WTC11 (cell line): ENCODE measurements at regions not wholly inside any gene's neighbourhood (a gene's known extent, or its start where the extent isn't known, plus 50 kb on each side); places are given as distances from the start of the nearest gene placed in this dataset.

Experiments
- ATAC-seq: fragments of 200-7000 bp; cut with Tn5 transposase; 2 replicates; pipeline ENCODE4 v1.10.0; 2021; ENCODE audit warnings: mild to moderate bottlenecking, moderate library complexity
- CTCF ChIA-PET: fragments of 300-600 bp; sonication (Branson Sonifier 250); formaldehyde crosslinking; loops from one replicate; lab custom pipeline; 2021; ENCODE audit warnings: antibody characterized with exemption; lab: Charles Lee
- POLR2A ChIA-PET: fragments of 350-600 bp; sonication (Branson Sonifier 250); formaldehyde crosslinking; loops from one replicate; lab custom pipeline; 2021; ENCODE audit warnings: antibody characterized with exemption; lab: Charles Lee
- DNase-seq: peaks from one replicate; pipeline ENCODE4 v3.0.0; 2021; ENCODE audit warnings: low spot score
- H3K27ac Mint-ChIP-seq: 2 replicates; pipeline ENCODE4 v1.8.0; 2021; ENCODE audit warnings: mixed read lengths
- H3K27me3 Mint-ChIP-seq: 2 replicates; pipeline ENCODE4 v1.8.0; 2021; ENCODE audit warnings: low read depth, mild to moderate bottlenecking, moderate library complexity, mixed read lengths
- H3K36me3 Mint-ChIP-seq: 2 replicates; pipeline ENCODE4 v1.8.0; 2021; ENCODE audit warnings: mixed read lengths
- H3K4me1 Mint-ChIP-seq: 2 replicates; pipeline ENCODE4 v1.8.0; 2022; ENCODE audit warnings: mixed read lengths
- H3K4me3 Mint-ChIP-seq: 2 replicates; pipeline ENCODE4 v1.8.0; 2021; ENCODE audit warnings: mild to moderate bottlenecking, moderate library complexity, mixed read lengths
- H3K9me3 Mint-ChIP-seq: 2 replicates; pipeline ENCODE4 v1.8.0; 2021; ENCODE audit warnings: mixed read lengths
- EMX1 ChIP-seq: fragments of 250-450 bp; sonication (Bioruptor Pico); IDR thresholded peaks from 2 replicates; pipeline ENCODE4 v1.8.0; 2021; ENCODE audit warnings: mild to moderate bottlenecking
- ESRRA ChIP-seq: sonication (generic); formaldehyde crosslinking; IDR thresholded peaks from 2 replicates; pipeline ENCODE4 v1.8.1; 2022; ENCODE audit warnings: mild to moderate bottlenecking, missing genetic modification reagents, borderline replicate concordance
- FOXJ3 ChIP-seq: sonication (generic); formaldehyde crosslinking; IDR thresholded peaks from 2 replicates; pipeline ENCODE4 v1.9.0; 2021; ENCODE audit warnings: missing genetic modification reagents, mild to moderate bottlenecking, borderline replicate concordance
- GTF2I ChIP-seq: fragments of 250-450 bp; sonication (Bioruptor Pico); conservative IDR thresholded peaks from 2 replicates; pipeline ENCODE4 v1.4.0; 2021; ENCODE audit warnings: mild to moderate bottlenecking
- NFYB ChIP-seq: sonication (generic); formaldehyde crosslinking; conservative IDR thresholded peaks from 2 replicates; pipeline ENCODE4 v1.8.0; 2022; ENCODE audit warnings: low read depth, missing genetic modification reagents
- RELA ChIP-seq: sonication (generic); formaldehyde crosslinking; IDR thresholded peaks from 2 replicates; pipeline ENCODE4 v1.8.1; 2022; ENCODE audit warnings: missing genetic modification reagents, mild to moderate bottlenecking, borderline replicate concordance
- SMAD4 ChIP-seq: sonication (generic); formaldehyde crosslinking; IDR thresholded peaks from 2 replicates; pipeline ENCODE4 v1.8.0; 2022; ENCODE audit warnings: mild to moderate bottlenecking, missing genetic modification reagents
- TEAD4 ChIP-seq: sonication (generic); formaldehyde crosslinking; IDR thresholded peaks from 2 replicates; pipeline ENCODE4 v1.8.0; 2022; ENCODE audit warnings: mild to moderate bottlenecking, missing genetic modification reagents
- ZNF317 ChIP-seq: sonication (generic); formaldehyde crosslinking; IDR thresholded peaks from 2 replicates; pipeline ENCODE4 v1.8.1; 2023; ENCODE audit warnings: low read depth, mild to moderate bottlenecking, moderate library complexity, missing genetic modification reagents, borderline replicate concordance
- ZNF416 ChIP-seq: fragments of 250-450 bp; sonication (Bioruptor Pico); IDR thresholded peaks from 2 replicates; pipeline ENCODE4 v1.9.0; 2021; ENCODE audit warnings: mild to moderate bottlenecking, inconsistent platforms
- TF ChIP-seq, protein P1 (sequence below): sonication (generic); formaldehyde crosslinking; IDR thresholded peaks from 2 replicates; pipeline ENCODE4 v1.8.0; 2023; ENCODE audit warnings: missing genetic modification reagents, mild to moderate bottlenecking, borderline replicate concordance
- TF ChIP-seq, protein P2 (sequence below): fragments of 250-450 bp; sonication (Bioruptor Pico); IDR thresholded peaks from 2 replicates; pipeline ENCODE4 v1.9.0; 2021; ENCODE audit warnings: mild to moderate bottlenecking
- TF ChIP-seq, protein P3 (sequence below): fragments of 250-450 bp; sonication (Bioruptor Pico); conservative IDR thresholded peaks from 2 replicates; pipeline ENCODE4 v1.9.0; 2021; ENCODE audit warnings: mild to moderate bottlenecking
- TF ChIP-seq, protein P4 (sequence below): sonication (generic); formaldehyde crosslinking; conservative IDR thresholded peaks from 2 replicates; pipeline ENCODE4 v1.8.1; 2022; ENCODE audit warnings: mild to moderate bottlenecking, missing genetic modification reagents
- TF ChIP-seq, protein P5 (sequence below): fragments of 250-450 bp; sonication (Bioruptor Pico); IDR thresholded peaks from 2 replicates; pipeline ENCODE4 v1.9.0; 2021; ENCODE audit warnings: mild to moderate bottlenecking
- TF ChIP-seq, protein P6 (sequence below): sonication (generic); formaldehyde crosslinking; IDR thresholded peaks from 2 replicates; pipeline ENCODE4 v1.8.1; 2023; ENCODE audit warnings: mild to moderate bottlenecking, missing genetic modification reagents, moderate library complexity
- TF ChIP-seq, protein P7 (sequence below): sonication (generic); formaldehyde crosslinking; IDR thresholded peaks from 2 replicates; pipeline ENCODE4 v1.8.1; 2022; ENCODE audit warnings: mild to moderate bottlenecking, moderate library complexity, missing genetic modification reagents
- TF ChIP-seq, protein P8 (sequence below): sonication (generic); formaldehyde crosslinking; IDR thresholded peaks from 2 replicates; pipeline ENCODE4 v1.8.1; 2023; ENCODE audit warnings: mild to moderate bottlenecking, missing genetic modification reagents, moderate library complexity
- TF ChIP-seq, protein P9 (sequence below): sonication (generic); formaldehyde crosslinking; IDR thresholded peaks from 2 replicates; pipeline ENCODE4 v1.8.0; 2022; ENCODE audit warnings: mild to moderate bottlenecking, missing genetic modification reagents

DNA sequence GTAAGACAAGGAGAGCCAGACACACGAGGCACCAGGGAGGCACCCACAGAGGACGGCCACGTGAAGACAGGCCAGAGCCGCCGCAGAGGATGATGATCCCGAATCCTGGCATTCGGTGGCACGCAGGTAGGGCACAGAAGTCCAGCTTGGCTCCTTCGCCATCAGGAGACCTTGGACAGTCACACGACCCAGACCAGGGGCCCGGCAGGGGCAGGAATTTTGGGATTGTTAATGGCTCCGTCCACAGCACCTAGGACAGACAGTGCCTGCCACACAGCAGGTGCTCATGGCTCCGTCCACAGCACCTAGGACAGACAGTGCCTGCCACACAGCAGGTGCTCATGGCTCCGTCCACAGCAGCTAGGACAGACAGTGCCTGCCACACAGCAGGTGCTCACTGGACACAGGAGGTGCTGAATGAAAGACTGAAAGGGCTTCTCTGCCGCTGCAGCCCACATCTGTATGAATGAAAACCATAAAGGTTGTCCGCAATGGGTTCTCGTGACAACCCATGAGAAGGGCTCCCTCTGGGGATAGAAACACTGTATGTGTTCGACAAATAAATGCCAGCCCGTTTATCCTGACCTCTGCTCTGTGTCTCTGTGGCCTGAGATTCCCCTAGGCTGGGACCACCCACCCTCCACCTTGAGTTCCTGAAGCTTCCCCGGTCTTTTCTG, 341.6 kb downstream of the CTTN start (continued):
- TF ChIP-seq, protein P1, sequence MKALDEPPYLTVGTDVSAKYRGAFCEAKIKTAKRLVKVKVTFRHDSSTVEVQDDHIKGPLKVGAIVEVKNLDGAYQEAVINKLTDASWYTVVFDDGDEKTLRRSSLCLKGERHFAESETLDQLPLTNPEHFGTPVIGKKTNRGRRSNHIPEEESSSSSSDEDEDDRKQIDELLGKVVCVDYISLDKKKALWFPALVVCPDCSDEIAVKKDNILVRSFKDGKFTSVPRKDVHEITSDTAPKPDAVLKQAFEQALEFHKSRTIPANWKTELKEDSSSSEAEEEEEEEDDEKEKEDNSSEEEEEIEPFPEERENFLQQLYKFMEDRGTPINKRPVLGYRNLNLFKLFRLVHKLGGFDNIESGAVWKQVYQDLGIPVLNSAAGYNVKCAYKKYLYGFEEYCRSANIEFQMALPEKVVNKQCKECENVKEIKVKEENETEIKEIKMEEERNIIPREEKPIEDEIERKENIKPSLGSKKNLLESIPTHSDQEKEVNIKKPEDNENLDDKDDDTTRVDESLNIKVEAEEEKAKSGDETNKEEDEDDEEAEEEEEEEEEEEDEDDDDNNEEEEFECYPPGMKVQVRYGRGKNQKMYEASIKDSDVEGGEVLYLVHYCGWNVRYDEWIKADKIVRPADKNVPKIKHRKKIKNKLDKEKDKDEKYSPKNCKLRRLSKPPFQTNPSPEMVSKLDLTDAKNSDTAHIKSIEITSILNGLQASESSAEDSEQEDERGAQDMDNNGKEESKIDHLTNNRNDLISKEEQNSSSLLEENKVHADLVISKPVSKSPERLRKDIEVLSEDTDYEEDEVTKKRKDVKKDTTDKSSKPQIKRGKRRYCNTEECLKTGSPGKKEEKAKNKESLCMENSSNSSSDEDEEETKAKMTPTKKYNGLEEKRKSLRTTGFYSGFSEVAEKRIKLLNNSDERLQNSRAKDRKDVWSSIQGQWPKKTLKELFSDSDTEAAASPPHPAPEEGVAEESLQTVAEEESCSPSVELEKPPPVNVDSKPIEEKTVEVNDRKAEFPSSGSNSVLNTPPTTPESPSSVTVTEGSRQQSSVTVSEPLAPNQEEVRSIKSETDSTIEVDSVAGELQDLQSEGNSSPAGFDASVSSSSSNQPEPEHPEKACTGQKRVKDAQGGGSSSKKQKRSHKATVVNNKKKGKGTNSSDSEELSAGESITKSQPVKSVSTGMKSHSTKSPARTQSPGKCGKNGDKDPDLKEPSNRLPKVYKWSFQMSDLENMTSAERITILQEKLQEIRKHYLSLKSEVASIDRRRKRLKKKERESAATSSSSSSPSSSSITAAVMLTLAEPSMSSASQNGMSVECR: no peak
- TF ChIP-seq, protein P2, sequence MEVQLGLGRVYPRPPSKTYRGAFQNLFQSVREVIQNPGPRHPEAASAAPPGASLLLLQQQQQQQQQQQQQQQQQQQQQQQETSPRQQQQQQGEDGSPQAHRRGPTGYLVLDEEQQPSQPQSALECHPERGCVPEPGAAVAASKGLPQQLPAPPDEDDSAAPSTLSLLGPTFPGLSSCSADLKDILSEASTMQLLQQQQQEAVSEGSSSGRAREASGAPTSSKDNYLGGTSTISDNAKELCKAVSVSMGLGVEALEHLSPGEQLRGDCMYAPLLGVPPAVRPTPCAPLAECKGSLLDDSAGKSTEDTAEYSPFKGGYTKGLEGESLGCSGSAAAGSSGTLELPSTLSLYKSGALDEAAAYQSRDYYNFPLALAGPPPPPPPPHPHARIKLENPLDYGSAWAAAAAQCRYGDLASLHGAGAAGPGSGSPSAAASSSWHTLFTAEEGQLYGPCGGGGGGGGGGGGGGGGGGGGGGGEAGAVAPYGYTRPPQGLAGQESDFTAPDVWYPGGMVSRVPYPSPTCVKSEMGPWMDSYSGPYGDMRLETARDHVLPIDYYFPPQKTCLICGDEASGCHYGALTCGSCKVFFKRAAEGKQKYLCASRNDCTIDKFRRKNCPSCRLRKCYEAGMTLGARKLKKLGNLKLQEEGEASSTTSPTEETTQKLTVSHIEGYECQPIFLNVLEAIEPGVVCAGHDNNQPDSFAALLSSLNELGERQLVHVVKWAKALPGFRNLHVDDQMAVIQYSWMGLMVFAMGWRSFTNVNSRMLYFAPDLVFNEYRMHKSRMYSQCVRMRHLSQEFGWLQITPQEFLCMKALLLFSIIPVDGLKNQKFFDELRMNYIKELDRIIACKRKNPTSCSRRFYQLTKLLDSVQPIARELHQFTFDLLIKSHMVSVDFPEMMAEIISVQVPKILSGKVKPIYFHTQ (CRISPR knock-in tag): no peak
- TF ChIP-seq, all 79 proteins: peak for 0

DNA sequence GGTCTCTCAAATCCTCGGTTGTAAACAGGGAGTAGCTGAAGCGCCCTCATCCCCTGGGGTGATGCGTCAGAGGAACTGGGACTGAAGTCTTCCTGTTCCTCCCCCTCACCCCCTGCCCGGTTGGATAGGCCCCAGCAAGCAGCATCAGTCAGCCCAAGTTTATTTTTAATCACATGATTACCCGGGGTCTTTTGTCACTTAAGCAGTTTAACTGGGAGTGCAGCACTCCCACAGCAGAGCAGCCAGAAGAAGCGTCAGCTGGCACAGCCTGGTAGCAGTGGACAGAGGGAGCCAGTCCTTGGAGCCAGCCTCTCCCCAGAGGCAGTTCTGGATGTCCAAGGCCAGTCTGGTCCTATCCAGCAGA, 342.1 kb downstream of the CTTN start:
- Mint-ChIP-seq H3K27ac (no peak overlapping the region), H3K4me1 (peaks cover 48% of the 10 kb centered on the region), H3K36me3 (no peaks in the 10 kb centered on the region), H3K4me3 (no peak overlapping the region), H3K9me3 (no peaks in the 10 kb centered on the region), H3K27me3 (no peaks in the 10 kb centered on the region; the same call in 1 of the 2 replicates)
- ATAC-seq (no peak), DNase-seq (no peak)
- ChIA-PET POLR2A (no interaction called here), CTCF (interaction anchor here (0.9 kb wide), 1 partner anchor 173 kb away, joined by 3 read pairs; no protein-coding TSS in a partner anchor)
- no peak for TF ChIP-seq NFYB
- TF ChIP-seq, protein P3, sequence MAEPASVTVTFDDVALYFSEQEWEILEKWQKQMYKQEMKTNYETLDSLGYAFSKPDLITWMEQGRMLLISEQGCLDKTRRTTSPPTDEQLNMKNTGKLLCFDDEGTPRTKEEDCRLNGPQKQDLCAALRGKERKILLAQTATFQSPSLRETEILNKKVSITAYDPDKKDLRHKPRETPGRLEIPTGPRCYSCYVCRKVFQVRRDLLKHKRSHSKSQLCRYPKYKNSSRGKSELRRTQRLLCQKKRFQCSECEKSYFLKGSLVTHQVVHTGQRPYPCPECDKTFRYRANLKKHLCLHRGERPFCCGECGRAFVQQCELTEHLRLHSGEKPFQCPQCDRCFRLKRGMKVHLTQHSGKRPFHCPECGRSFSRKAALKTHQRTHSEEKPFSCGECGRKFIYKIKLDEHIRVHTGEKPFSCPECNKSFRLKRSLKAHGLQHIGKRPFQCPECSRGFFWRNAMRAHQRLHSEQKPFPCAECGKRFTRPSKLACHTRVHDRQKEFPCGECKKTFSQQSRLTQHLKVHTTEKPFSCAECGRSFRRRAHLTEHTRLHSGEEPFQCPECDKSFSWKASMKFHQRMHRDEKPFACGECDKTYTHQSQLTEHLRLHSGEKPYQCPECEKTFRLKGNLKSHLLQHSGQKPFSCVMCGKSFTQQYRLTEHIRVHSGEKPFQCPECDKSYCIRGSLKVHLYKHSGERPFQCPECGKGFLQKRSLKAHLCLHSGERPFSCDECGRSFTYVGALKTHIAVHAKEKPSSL: no peak
- TF ChIP-seq TEAD4: no peak
- TF ChIP-seq, protein P4, sequence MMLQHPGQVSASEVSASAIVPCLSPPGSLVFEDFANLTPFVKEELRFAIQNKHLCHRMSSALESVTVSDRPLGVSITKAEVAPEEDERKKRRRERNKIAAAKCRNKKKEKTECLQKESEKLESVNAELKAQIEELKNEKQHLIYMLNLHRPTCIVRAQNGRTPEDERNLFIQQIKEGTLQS (CRISPR knock-in tag): no peak
- no peak for TF ChIP-seq RELA
- TF ChIP-seq ZNF317 (CRISPR knock-in tag): no peak
- TF ChIP-seq, protein P5, sequence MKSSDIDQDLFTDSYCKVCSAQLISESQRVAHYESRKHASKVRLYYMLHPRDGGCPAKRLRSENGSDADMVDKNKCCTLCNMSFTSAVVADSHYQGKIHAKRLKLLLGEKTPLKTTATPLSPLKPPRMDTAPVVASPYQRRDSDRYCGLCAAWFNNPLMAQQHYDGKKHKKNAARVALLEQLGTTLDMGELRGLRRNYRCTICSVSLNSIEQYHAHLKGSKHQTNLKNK (CRISPR knock-in tag): no peak
- TF ChIP-seq, protein P6, sequence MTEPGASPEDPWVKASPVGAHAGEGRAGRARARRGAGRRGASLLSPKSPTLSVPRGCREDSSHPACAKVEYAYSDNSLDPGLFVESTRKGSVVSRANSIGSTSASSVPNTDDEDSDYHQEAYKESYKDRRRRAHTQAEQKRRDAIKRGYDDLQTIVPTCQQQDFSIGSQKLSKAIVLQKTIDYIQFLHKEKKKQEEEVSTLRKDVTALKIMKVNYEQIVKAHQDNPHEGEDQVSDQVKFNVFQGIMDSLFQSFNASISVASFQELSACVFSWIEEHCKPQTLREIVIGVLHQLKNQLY (CRISPR knock-in tag): no peak
- TF ChIP-seq EMX1 (CRISPR knock-in tag): no peak
- no peak for TF ChIP-seq GTF2I (CRISPR knock-in tag)
- no peak for TF ChIP-seq FOXJ3 (CRISPR knock-in tag)
- no peak for TF ChIP-seq SMAD4 (CRISPR knock-in tag)
- TF ChIP-seq ZNF416 (CRISPR knock-in tag): no peak
- no peak for TF ChIP-seq ESRRA
- TF ChIP-seq, protein P7, sequence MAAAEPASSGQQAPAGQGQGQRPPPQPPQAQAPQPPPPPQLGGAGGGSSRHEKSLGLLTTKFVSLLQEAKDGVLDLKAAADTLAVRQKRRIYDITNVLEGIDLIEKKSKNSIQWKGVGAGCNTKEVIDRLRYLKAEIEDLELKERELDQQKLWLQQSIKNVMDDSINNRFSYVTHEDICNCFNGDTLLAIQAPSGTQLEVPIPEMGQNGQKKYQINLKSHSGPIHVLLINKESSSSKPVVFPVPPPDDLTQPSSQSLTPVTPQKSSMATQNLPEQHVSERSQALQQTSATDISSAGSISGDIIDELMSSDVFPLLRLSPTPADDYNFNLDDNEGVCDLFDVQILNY (CRISPR knock-in tag): no peak
- TF ChIP-seq, protein P8, sequence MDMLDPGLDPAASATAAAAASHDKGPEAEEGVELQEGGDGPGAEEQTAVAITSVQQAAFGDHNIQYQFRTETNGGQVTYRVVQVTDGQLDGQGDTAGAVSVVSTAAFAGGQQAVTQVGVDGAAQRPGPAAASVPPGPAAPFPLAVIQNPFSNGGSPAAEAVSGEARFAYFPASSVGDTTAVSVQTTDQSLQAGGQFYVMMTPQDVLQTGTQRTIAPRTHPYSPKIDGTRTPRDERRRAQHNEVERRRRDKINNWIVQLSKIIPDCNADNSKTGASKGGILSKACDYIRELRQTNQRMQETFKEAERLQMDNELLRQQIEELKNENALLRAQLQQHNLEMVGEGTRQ (CRISPR knock-in tag): no peak
- TF ChIP-seq, protein P9, sequence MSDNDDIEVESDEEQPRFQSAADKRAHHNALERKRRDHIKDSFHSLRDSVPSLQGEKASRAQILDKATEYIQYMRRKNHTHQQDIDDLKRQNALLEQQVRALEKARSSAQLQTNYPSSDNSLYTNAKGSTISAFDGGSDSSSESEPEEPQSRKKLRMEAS (CRISPR knock-in tag): no peak
